GM18517 (cell line): ENCODE measurements at regions not wholly inside any gene's neighbourhood (a gene's known extent, or its start where the extent isn't known, plus 50 kb on each side); places are given as distances from the start of the nearest gene placed in this dataset.

Experiments
- ATAC-seq: cut with Tn5 transposase; IDR thresholded peaks from one replicate; pipeline ENCODE4 v1.9.1; 2021; ENCODE audit warnings: mild to moderate bottlenecking, moderate library complexity; ENCODE audit not compliant: unreplicated experiment

GRCh38 chr1:170310951-170311350 is 165.2 kb downstream of the NTMT2 start:
- ATAC-seq = no peak

- ATAC-seq = no peak
Observed at GRCh38 chr1:170313306-170313705, 167.5 kb downstream of the NTMT2 start.

- ATAC-seq = no peak
Observed at GRCh38 chr1:170316270-170316669, 170.5 kb downstream of the NTMT2 start.

GRCh38 chr1:170318141-170318540 is 172.4 kb downstream of the NTMT2 start:
- ATAC-seq = no peak

GRCh38 chr1:170318736-170319135 is 173.0 kb downstream of the NTMT2 start:
- no peak for ATAC-seq

- ATAC-seq = no peak
Observed at GRCh38 chr1:170321113-170321512, 175.4 kb downstream of the NTMT2 start.

- ATAC-seq = no peak
Observed at GRCh38 chr1:170326186-170326585, 180.4 kb downstream of the NTMT2 start.

- no peak for ATAC-seq
Observed at GRCh38 chr1:170332801-170333200, 187.0 kb downstream of the NTMT2 start.

- no peak for ATAC-seq
Observed at GRCh38 chr1:170337413-170337994, 191.7 kb downstream of the NTMT2 start.

GRCh38 chr1:170339534-170339933 is 192.4 kb upstream of the GORAB start:
- ATAC-seq = no peak

- no peak for ATAC-seq
Observed at GRCh38 chr1:170340308-170340707, 191.7 kb upstream of the GORAB start.

GRCh38 chr1:170351366-170351946 is 180.5 kb upstream of the GORAB start:
- ATAC-seq = no peak

GRCh38 chr1:170354246-170354645 is 177.7 kb upstream of the GORAB start:
- ATAC-seq = no peak

GRCh38 chr1:170354690-170355089 is 177.3 kb upstream of the GORAB start:
- no peak for ATAC-seq

GRCh38 chr1:170355267-170355801 is 176.6 kb upstream of the GORAB start:
- no peak for ATAC-seq

- no peak for ATAC-seq
Observed at GRCh38 chr1:170356585-170356984, 175.4 kb upstream of the GORAB start.

- ATAC-seq = no peak
Observed at GRCh38 chr1:170357750-170358149, 174.2 kb upstream of the GORAB start.

GRCh38 chr1:170360601-170361000 is 171.4 kb upstream of the GORAB start:
- ATAC-seq = no peak

- ATAC-seq = no peak
Observed at GRCh38 chr1:170365331-170365730, 166.6 kb upstream of the GORAB start.

GRCh38 chr1:170366980-170367379 is 165.0 kb upstream of the GORAB start:
- ATAC-seq = no peak

GRCh38 chr1:170367615-170368014 is 164.4 kb upstream of the GORAB start:
- ATAC-seq = no peak

- ATAC-seq = no peak
Observed at GRCh38 chr1:170369000-170369399, 163.0 kb upstream of the GORAB start.

GRCh38 chr1:170369417-170369816 is 162.5 kb upstream of the GORAB start:
- no peak for ATAC-seq
